ENCODE measurements at regions not wholly inside any gene's neighbourhood (a gene's known extent, or its start where the extent isn't known, plus 50 kb on each side); places are given as distances from the start of the nearest gene placed in this dataset.
A peak's percentile ranks its signal among the peaks of the same experiment; 100 is the strongest.
"Not testable (repeated sequence)": the region's sequence is repeated elsewhere in the genome, so short reads cannot be mapped to it uniquely, and the experiment has no call there.

DNA sequence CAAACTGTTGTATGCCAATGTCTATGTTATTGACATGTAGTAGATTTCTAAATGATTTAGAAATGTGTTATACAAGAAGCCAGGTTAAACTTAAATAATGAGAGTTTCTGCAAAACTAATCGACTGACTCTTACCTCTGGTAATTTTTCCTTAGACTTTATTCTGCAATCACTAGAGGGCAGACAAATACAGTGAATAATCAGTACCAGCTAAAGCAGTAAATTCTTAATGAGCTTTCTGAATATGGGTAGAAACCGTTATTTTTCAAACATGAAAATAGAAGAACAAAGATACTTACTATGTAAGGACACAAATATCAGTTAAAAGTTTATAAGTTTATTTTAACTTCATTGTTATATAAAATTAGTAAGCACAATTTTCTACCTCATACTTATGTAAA lies 97.9 kb upstream of the RGS1 start:
- DNase-seq (ENCODE audit: low read depth) = no peak

DNA sequence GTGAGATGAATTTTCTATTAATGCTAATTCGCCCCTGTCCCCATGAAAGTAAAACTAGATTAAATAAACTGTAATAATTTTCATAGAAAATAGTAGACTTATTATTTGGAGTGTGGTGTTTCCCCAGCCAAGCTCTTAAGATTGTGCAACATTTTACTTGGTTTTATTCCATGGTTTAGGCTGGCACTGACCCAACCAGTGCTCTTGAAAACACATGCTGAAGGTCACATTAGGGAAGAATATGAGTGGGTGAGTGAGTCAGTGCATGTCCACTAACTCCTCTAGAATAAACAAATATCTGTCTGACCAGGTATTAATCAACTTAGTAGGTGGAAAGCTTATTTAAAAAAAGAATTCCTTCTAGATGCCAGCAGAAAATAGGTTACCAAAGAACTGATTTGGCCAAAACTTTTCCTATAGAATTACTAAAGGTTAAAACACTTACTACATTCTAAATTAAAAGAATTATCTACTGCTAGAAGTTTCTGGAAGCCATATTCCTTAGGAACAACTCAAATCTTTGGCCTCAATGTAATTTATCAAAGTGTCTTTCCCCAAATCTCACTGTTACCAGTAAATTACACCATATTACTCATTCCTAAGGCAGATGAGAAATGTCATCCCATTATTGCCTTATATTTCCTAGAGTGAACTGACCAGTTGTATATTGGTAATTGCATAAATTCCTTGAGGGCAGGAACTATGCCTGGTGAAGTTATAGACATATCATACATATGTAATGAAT lies 89.7 kb upstream of the RGS1 start:
- no peak for DNase-seq (ENCODE audit: low read depth)

DNA sequence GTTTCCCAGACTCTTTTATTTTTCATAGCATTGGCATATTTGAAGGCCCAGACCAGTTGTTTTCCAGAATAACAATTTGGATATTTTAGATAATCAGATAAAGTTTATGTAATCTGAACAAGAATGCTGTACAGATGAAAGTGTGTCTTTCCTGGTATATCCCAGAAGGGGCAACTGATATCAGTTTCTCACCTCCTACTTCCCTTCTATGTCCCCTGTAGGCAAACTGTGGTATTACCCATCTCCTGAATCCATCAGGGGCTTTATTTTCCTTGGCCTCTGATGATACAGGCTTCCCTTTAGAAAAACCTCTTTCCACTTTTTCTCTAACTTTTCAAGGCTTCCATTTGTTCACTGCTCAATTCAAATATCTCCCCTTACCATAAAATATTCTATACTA lies 87.5 kb upstream of the RGS1 start:
- no peak for DNase-seq (ENCODE audit: low read depth)

DNA sequence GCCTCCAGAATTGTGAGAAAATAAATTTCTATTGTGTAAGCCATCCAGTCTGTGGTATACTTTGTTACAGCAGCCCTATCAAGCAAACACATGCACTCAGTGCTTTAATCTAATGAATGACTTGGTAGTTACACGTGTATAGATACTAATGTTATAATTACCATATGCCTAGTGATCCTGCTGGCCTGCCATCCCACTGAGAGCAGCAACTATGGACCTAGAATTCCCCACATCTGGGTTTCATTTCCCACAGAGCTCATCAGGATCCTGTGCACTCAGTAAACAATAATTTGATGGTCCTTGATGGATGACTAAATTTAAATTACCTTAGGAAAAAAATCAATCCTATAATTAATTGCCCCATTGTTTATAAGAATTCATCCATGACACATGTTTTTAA lies 86.5 kb upstream of the RGS1 start:
- DNase-seq (ENCODE audit: low read depth) = no peak

DNA sequence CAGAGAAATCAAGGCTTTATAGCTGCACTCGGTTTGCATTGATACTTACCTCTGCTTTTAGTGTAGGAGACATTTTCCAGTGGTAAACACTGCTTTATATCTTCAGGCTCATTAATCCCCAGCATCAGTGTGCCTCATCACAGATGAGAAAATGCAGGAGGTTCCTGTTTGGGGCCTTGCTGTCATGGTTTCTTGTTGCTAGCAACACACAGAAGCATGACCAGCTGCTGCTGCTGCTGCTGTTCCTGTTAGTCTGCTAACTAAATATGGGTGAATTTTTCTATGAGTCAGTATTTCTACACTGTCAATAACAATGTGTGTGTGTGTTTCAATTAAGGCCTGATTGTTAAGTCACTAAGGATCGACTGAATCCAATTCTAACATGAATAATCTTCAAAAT lies 85.8 kb upstream of the RGS1 start:
- no peak for DNase-seq (ENCODE audit: low read depth)

DNA sequence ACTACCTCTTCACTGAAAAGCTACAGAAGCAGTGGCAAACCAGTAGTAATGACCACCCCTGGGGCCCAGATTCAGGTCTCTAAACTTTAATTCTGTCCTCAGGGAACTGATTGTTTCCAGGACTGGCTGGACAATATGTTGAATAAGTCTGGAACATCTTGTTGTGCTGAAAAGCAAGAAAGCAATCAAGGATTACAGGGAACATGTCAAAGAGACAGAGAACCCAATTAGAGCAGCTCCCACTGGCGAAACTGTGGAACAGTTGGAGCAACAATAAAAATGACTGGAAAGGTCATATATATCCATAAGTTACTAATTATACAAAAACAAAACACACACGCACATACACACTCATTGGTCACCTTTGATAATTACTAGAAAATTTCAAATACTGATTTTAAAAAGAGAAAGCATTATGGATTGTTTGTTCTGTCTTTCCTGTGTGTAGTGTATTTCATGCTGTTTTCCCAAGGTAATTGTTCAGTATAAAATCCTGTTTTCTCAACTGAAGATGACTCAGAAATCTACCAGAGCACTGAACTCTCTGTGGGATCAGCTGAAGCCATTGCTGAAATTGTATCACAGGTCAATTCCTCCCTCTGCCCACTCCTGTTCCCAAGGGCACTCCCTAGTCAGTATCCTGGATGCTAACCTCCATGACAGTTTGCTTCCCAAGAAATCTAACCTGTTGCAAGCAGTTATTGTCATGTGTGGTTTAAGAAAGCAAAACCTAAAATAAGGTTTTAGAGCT lies 83.6 kb upstream of the RGS1 start:
- DNase-seq (ENCODE audit: low read depth) = no peak

DNA sequence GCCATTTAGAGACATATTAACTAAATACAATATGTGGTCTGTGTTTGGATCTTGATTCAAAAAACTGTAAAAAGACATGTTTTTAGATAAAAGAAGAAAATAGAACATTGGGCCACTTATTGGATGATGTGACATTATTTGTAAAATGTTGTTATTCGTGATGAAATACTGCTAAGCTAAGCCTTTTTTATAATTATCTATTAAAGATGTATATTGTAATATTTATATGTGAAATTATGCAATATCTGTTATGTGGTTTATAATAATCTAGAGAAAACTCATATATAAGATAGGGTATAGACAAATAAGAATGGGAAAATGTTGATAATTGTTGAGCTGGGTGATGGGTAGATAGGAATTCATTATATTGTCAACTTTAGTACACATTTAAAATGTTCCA lies 82.0 kb upstream of the RGS1 start:
- DNase-seq (ENCODE audit: low read depth) = no peak

DNA sequence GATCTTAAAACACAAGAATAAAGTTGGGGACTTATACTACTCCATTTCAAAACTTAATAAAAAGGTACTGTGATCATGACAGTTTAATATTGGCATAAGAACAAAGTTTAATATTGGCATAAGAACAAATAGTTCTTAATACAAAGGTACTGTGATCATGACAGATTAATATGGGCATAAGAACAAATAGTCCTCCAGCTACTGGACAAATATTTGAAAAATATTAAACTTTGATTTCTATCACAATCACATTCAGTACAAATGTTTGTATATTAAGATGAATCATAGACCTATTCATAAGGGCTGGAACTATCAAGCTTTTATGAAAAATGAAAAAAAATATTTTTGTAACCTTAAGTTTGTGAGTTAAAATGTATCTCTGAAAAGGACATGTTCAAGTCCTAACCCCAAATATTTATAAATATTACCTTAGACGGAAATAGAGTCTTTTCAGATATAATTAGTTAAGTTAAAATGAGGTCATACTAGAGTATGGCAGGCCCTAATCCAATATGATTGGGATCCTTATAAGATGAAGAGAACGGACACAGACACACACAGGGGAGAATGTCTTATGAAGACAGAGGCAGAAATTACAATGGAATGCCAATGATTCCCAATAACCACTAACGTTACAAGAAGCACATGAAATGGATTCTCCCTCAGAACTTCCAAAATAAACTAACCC lies 79.1 kb upstream of the RGS1 start:
- no peak for DNase-seq (ENCODE audit: low read depth)

DNA sequence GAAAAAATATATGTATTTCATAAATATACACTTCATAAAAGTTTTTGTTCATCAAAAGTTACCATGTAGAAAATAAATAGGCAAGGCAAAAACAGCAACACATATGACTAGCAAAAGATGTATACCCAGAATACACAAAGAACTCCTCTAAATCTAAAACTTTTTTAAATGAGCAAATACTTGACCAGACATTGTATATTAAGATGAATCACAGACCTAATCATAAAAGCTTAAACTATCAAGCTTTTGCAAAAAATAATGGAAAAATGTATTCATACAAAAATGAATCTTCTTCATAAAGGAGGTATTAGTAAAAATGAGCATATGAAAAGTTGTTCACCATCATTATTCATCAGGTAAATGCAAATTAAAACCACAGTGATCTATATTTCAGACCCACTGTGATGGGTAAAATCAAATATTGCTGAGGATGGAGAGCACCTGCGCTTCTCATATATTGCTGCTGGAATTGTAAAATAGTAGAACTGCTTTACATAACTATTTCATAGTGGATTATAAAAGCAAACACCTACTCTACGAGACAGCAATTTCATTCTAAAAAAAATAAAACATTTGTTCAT lies 78.3 kb upstream of the RGS1 start:
- no peak for DNase-seq (ENCODE audit: low read depth)

DNA sequence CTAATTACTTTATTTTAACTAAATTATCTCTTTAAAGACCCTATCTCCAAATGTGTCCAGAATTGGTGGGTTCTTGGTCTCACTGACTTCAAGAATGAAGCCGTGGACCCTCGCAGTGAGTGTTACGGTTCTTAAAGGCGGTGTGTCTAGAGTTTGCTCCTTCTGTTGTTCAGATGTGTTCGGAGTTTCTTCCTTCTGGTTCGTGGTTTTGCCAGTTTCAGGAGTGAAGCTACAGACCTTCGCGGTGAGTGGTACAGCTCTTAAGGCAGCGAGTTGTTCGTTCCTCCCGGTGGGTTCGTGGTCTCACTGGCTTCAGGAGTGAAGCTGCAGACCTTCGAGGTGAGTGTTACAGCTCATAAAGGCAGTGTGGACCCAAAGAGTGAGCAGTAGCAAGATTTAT lies 77.5 kb upstream of the RGS1 start:
- DNase-seq (ENCODE audit: low read depth) = not testable (repeated sequence)

DNA sequence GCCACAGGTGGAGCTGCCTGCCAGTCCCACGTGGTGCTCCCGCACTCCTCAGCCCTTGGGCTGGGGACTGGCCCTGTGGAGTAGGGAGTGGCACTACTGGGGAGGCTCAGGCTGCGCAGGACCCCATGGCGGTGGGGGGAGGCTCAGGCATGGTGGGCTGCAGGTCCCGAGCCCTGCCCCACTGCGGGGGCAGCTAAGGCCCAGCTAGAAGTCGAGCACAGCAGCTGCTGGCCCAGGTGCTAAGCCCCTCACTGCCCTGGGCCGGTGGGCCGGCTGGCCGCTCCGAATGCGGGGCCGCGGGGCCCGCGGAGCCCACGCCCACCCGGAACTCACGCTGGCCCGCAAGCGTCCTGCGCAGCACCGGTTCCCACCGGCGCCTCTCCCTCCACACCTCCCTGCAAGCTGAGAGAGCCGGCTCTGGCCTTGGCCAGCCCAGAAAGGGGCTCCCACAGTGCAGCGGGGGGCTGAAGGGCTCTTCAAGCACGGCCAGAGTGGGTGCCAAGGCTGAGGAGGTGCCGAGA lies 76.5 kb upstream of the RGS1 start:
- DNase-seq (ENCODE audit: low read depth) = not testable (repeated sequence)

DNA sequence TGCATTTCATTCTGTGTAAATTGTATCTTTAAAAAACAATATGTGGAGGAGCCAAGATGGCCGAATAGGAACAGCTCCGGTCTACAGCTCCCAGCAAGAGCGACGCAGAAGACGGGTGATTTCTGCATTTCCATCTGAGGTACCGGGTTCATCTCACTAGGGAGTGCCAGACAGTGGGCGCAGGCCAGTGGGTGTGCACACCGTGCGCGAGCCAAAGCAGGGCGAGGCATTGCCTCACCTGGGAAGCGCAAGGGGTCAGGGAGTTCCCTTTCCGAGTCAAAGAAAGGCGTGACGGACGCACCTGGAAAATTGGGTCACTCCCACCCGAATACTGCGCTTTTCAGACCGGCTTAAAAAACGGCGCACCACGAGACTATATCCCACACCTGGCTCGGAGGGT lies 75.0 kb upstream of the RGS1 start:
- not testable (repeated sequence) for DNase-seq (ENCODE audit: low read depth)

DNA sequence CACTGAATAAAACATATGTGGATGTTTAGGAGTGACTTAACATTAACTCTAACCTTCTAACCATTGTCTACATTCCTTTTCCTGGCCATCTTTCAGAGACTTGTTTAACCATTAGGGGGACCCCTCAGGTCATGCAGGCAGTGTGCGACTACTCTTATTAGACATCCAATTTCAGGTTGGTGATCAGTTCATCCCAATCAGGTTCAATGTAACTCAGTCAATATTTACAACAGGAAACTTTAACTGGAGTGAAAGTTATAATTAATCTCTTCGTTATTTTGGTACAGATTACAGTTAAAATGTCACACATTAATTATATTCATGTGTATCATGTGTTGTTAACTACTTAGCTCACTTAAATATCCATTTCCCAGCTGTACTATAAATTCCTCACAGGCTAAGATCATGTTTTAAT lies 68.8 kb upstream of the RGS1 start:
- no peak for DNase-seq (ENCODE audit: low read depth)

DNA sequence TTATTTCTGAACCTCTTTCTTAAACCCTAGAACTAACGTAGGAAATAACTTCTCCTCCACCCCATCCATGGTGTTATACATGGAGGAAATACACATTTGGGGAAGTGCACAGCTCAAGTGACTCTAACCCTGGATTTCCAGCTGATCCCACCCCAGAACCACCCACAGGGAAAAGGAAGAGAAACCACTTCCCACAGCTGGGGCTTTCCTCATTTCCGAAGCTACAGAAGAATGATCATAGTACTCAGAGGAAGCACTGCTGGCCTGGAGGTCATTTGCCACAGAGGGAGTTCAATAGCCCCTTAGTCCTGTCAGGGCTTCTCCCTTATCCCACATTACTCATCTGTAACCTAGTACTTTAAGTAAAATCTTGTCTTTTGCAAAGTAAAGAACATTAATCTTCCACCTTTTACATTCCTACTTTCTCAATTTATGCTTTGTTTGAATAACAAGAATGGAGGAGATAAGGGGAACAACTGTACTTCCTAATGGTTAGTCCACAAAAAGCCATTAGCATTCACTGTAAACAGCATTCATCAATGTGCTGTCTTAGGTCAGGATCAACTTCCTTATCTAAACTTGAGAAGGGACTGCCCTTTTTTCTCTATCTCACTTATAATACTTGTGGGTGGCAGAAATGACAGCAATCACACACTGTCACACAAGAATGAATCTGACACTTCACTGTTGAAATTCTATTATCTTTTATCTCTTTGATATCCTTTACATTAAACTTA lies 63.0 kb upstream of the RGS1 start:
- no peak for DNase-seq (ENCODE audit: low read depth)

DNA sequence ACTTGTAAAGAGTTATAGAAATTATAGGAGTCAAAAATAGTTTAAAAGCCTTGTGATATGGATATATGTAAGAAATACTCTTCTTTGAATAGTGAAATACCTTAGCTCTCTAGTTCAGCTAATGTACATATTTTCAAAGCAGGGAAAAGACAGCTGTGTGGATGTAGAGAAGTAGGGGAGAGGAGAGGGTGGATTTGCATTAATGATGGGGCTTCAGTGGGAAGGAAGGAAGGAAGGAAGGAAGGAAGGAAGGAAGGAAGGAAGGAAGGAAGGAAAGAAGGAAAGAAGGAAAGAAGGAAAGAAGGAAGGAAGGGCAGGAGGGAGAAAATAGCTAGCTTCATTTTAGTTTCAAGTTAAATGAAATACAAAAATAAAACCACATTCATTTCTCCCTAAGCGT lies 62.4 kb upstream of the RGS1 start:
- no peak for DNase-seq (ENCODE audit: low read depth)

DNA sequence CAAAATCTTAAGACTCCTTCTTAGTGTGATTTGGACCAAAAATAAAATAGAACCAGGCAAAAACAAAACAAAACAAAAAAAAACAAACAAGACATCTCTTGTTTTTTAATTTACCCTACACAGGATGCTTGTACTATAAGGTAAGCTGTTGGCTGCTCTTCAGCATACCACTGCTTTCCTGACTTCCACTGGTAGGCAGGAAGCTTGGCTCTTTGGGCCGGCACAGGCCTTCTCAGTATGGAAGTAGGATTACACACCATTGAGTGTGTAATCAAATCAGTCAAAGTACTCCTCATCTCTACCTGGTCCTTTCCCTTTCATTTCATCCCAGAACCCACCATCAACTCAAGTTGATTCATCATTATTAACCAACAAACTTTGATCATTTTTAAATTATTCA lies 61.9 kb upstream of the RGS1 start:
- no peak for DNase-seq (ENCODE audit: low read depth)

DNA sequence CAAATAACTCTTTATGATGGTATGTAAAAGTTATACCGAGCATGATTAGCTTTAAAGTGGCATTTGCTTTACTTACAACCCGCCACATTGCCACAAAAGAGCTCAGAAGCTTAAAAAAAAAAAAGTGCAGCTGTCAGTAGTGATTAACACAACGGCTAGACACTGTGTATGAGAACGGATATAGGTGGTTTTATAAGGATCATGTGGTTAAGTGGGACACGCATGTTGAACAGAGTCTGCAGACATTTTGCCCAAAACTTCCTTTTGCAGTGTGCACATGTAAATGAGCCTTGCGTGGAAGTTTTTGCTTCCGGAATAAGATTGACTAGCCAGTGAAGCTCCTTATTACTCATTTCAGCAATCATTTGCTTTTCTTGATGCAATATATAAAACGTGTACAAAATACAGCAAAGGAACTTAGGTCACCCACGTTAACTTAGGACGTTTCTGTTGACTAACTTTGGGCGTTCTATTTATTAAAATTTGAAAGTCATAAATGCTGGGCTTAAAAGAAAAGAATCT lies 58.7 kb upstream of the RGS1 start:
- DNase-seq (ENCODE audit: low read depth) = peak; percentile 19

DNA sequence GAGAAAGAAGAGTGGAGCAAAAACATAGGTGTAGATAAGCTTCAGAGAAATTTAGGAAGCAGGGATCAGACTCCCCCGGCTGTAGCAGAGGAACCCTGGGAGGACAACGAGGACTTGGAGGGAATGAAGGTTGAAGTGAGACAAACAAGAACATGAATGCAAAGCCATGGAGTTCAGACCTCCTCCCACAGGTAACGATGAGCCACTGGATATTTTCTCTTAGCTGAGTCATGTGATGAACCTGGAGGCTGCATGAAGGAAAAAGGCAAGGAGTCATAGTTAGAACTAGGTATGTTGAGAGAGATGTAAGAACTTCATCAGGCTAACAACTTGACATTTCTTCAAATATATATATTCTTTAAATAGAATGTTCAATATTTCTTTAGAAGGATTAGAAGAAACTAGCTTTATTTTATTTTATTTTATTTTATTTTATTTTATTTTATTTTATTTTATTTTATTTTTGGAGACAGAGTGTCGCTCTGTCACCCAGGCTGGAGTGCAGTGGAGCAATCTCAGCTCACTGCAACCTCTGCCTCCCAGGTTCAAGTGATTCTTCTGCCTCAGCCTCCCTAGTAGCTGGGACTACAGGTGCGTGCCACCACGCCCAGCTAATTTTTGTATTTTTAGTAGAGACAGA lies 57.7 kb upstream of the RGS1 start:
- not testable (repeated sequence) for DNase-seq (ENCODE audit: low read depth)

DNA sequence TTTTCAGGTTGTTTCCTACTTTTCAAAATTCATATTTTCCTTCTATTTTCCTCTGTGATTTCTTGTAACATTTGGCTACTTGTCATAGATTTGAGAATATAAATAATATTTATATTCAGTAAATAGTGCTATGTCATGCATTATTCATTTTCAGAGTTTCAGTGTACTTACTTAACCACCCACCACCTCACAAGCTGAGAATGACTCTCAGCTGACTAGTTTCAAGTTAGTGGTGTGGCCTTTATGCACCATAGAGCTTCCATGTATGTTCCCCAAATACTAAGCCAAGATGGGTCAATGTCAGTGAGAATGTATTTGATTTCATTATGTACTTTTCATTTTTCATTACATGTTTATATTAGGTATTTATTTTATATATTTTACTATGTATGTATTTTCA lies 56.9 kb upstream of the RGS1 start:
- DNase-seq (ENCODE audit: low read depth) = no peak

DNA sequence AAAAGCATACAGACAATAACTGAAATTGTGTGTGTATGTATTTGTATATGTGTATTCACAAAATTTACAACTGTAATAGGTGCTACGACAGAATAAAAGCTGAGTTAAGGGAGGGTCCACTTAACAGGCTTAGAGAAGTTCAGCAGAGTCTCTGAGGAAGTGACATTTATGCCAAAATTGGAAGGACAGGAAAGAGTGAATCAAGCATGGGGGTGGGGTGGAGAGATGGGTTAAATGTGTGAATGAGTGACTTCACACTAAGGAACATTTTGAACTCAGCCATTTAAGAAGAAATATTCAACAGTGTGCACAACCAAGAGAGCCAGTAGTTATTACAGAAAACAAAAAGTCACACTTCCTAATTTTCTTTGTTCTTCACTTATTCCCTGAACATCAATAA lies 53.8 kb upstream of the RGS1 start:
- DNase-seq (ENCODE audit: low read depth) = no peak

DNA sequence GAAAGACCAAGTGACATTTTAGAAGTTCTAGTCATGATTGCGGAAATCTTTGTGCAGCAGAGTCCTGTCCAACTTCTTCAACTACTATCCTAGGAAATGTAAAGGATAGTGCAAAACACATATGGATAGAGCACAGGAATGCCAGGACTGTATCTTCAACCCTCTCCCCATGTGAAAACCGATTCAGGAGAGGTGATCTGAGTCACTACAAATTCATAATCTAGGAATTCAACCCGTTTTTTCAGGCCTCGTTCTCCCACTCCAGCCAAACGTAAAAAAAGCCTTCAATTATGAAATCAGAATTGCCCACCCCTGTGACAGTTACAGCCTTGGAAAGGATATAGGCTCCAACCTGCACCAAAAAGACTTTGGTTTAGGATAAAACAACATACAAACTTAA lies 52.9 kb upstream of the RGS1 start:
- DNase-seq (ENCODE audit: low read depth) = no peak

All from stimulated activated CD8-positive, alpha-beta memory T cell treated with anti-CD3 and anti-CD28 coated beads, Interleukin-12 subunit alpha, Interleukin-12 subunit beta, amount 100 ng/mL, for 4 hours (primary cell).